DMS53 treated with DMSO at 0.1 percent for 48 hours (cell line): ENCODE measurements at regions not wholly inside any gene's neighbourhood (a gene's known extent, or its start where the extent isn't known, plus 50 kb on each side); places are given as distances from the start of the nearest gene placed in this dataset.
"Not testable (repeated sequence)": the region's sequence is repeated elsewhere in the genome, so short reads cannot be mapped to it uniquely, and the experiment has no call there.

Source experiments
- DNase-seq: peaks from one replicate; lab custom pipeline; 2025; ENCODE audit not compliant: unreplicated experiment; lab: John Stamatoyannopoulos, UW

- DNase-seq, result not testable (repeated sequence)
Observed at GRCh38 chr18:70689765-70690164, 400.9 kb downstream of the SOCS6 start.

- DNase-seq, result no peak
Observed at GRCh38 chr18:70688286-70688685, 399.4 kb downstream of the SOCS6 start.

- DNase-seq, result no peak
Observed at GRCh38 chr18:70684821-70685220, 396.0 kb downstream of the SOCS6 start.

DNA sequence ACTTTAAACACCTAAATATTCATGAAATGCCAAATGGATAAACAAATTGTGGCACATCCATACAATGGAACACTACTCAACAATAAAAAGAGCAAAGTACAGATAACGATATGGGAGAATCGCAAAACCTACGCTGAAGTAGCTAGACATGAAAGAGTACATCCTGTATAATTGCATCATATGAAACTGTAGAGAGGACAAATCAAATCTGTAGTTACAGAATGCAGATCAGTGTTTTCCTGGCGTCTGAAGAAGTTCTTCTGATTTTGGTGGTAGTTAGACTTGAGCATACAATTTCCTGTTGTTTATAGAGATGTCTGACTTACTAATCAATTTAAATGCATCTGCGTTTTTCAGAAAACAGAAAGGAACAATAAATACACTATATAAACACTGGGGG is 394.4 kb downstream of the SOCS6 start:
- DNase-seq, result no peak

DNA sequence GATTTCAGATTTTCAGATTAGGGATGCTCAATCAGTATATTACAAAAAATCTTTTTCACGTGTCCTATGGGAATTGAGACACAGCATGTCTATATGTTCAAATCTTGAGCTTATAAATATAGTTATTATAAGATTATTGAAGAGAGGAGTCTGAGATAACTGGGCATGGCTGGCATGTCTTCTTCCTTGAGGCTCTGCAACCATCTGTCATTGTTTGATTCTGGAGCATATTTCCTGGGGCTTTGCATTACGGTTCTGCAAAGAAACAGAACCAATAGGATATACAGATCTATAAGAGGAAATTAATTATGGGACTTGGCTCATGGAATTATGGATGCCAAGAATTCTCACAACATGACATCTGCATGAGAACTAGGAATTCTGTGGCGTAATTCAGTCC is 386.1 kb downstream of the SOCS6 start:
- no peak for DNase-seq

GRCh38 chr18:70673831-70674230 is 385.0 kb downstream of the SOCS6 start:
- no peak for DNase-seq

DNA sequence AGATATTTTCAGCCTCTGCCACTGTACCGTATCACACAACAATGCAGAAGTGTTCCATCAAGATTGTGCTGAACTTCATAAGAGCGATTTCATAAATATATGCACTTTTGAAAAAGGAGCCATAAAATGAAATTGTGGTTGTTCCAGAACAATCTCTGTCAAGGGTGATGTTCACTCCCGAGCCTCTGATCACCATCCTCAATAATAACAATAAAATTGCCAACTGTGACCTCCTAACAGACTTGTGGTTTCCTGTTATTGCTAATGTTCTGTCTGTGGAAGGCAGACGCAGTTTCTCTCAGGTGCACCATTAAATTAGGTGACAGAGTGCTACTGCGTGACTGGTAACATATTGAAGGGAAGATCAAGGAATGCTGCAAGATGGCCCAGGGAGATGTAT is 383.7 kb downstream of the SOCS6 start:
- no peak for DNase-seq

- no peak for DNase-seq
Observed at GRCh38 chr18:70671889-70672565, 383.2 kb downstream of the SOCS6 start.

DNA sequence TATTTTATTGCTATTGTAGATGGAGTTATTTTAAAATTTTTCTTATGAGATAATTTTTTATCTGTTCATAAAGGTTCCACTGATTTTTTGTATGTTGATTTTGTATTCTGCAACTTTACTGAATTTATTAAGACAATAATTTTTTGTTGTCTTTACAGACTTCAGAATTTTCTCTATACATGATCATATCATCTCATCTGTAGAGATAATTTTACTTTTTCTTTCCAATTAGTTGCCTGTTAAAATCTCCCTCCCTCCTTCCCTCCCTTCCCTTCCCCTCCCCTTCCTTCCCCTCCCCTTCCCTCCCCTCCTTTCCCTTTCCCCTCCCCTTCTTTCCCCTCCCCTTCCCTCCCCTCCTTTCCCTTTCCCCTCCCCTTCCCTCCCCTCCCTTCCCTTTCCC is 378.1 kb downstream of the SOCS6 start:
- no peak for DNase-seq

DNA sequence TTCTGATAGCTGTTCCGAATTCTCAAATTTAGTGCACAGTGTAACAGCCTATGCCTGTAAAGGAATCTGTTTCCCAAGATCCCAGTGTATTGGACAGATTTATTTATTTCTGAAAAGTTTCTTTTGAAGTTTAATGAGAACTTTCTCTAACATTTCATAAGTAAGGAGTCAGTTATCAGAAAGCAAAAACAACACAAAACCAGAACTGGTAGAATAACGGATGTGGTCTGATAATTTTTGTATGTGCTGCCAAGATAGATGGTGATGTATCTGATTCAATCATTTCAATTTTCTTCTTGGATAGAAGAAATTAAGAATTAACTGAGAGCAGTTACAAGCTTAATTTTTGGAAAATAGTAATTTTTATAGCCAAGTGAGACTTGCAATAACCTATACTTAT is 374.3 kb downstream of the SOCS6 start:
- DNase-seq, result no peak

DNA sequence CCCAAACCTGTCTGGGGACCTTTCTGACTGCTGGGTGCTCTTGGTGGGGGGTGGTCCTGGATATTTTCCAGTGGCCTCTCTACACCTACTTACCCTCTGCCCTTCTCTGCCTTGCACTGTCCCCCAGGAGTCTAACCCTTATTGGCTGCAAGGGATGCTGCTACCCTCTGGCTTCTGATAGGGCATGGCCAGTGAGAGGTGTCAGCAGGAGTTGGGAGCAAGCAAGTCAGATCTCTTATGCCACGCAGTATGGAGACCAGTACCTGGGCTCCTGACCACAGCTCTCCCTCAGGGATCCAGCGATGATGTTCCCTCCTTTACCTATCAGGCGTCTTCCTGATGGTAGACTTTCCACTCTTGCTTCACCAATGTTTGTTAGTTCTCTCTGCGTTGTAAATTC is 373.7 kb downstream of the SOCS6 start:
- no peak for DNase-seq

DNA sequence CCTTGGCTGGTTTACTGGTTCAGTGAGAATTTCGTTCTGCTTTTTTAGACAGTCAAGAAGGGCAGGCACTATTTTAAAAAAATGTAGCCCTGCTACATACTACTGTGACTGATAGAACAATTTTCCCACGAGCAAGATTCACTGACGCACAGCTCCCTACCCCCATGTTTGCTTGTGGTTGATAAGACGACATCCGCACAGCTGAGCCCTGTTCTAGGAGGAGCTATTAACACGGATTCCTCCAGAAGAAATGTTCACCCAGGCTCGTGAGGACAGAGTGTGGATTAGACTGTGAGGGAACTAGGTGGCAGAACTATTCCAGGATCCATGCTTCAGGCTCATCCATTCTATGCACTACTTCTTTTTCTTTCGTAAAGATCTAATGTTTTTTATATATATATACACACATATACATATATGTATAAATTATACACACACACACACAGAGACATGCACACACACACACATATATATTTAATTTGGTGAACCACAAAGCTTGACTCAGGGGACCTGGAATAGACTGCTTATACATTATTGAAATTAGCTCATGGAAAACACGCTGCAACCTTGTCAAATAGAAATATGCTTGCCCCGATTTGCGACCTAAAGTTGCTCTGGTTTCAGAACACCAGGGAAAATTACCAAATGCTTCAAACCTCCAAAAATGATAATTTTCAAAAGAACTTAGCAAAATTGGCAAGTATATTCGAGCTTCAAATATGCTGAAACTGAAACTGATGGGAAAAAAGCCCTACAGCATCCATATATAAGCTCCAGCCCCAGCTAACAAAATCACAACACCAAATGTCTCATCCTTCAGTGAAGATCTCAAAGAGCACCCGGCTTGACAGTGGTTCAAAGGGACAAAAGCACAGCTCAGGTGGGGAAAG is 370.4 kb downstream of the SOCS6 start:
- no peak for DNase-seq

GRCh38 chr18:70653671-70654070 is 364.8 kb downstream of the SOCS6 start:
- DNase-seq, result no peak

GRCh38 chr18:70650878-70651277 is 362.0 kb downstream of the SOCS6 start:
- DNase-seq, result no peak

DNA sequence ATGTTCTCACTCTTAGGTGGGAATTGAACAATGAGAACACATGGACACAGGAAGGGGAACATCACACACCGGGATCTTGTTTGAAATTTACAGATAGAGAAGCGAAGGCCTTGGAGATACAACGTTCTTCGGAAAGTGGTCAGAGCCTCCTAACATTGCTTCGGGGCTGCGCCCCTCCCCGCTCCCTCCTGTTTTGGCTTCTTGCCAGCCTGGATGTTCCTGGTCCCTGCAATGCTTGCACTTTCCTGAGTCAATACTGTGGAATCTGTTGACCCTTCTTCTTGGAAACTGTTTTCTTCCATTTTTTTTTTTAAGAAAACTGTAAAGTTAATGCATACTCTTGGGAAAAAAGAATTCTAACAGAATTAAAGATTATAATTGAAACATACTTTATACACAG is 360.8 kb downstream of the SOCS6 start:
- DNase-seq, result no peak

DNA sequence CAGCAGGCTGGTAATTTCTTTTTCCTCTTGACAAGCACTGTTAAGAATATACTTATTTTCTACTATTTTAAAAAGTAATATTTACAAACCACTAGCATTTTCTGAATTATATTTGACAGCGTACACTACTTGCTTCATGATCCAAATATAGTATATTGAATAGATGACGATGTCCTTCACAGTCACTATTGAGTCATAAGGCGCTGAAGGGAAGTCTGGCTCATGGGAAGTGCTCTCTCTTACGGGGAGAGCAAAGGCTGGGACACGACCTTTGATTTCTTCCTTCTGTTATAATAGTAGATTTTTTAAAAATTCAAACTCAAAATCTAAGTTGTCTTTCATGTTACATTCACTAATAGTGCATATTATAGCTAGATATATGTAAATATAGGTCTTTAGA is 357.1 kb downstream of the SOCS6 start:
- DNase-seq, result no peak

DNA sequence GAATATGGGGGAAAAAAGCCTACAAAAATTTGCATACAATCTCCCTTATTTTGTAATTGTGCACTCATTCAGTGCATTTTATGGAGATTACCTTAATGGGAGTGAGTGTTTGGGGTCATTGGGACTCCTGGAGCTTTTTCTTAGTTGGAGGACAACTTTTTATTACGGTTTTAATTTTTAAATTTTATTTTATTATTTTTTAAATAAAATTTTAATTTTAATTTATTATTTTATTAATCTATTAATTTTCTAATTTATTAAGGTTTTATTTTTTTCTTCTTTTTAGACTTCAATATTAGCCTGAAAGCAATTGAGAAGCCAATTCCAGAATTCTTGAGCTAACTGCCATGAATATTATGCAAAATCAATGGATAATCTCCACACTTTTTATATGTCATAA is 355.0 kb downstream of the SOCS6 start:
- no peak for DNase-seq

GRCh38 chr18:70641156-70641775 is 352.4 kb downstream of the SOCS6 start:
- DNase-seq, result no peak

GRCh38 chr18:70640336-70640887 is 351.6 kb downstream of the SOCS6 start:
- no peak for DNase-seq

GRCh38 chr18:70636991-70637390 is 348.1 kb downstream of the SOCS6 start:
- DNase-seq, result no peak

DNA sequence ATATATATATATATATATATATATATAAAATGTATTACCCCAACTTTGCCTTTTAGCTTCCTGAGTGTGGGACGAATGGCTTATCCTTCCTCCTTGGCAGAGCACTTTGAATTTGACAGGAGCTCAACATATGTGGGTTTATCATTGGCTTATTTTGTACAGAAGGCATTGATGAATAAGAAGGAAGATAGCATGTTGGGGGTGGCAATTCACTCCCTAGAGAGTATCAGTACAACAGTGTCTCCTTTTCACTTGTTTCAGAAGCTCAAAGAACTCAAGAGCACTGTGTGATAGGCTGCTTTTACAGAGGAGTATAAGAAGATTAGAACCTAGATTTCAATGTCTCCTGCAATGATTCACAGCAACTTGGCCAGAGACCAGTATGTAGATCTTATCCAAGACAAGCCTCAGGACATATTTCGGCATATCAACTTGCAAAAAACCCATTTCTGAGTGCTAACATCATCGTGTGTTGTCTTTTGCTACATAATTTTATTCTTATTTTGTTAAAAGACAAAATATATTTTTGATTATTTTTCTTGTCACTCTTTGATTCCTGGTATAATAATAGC is 345.8 kb downstream of the SOCS6 start:
- DNase-seq, result no peak
